ENCODE measurements at regions not wholly inside any gene's neighbourhood (a gene's known extent, or its start where the extent isn't known, plus 50 kb on each side); places are given as distances from the start of the nearest gene placed in this dataset.
A peak's percentile ranks its signal among the peaks of the same experiment; 100 is the strongest.

GRCh38 chr15:55044162-55044561, 152.6 kb downstream of the RSL24D1 start:
- peaks cover 5% of the 10 kb centered on the region for H3K27me3 ChIP-seq (ENCODE audit: insufficient read depth, low read depth, severe bottlenecking)
- no peaks in the 10 kb centered on the region for H3K36me3 ChIP-seq
- no peak for DNase-seq
- no peak overlapping the region for H3K27ac ChIP-seq
- no peaks in the 10 kb centered on the region for H3K9me3 ChIP-seq (ENCODE audit: severe bottlenecking)
- TF ChIP-seq, protein P1, sequence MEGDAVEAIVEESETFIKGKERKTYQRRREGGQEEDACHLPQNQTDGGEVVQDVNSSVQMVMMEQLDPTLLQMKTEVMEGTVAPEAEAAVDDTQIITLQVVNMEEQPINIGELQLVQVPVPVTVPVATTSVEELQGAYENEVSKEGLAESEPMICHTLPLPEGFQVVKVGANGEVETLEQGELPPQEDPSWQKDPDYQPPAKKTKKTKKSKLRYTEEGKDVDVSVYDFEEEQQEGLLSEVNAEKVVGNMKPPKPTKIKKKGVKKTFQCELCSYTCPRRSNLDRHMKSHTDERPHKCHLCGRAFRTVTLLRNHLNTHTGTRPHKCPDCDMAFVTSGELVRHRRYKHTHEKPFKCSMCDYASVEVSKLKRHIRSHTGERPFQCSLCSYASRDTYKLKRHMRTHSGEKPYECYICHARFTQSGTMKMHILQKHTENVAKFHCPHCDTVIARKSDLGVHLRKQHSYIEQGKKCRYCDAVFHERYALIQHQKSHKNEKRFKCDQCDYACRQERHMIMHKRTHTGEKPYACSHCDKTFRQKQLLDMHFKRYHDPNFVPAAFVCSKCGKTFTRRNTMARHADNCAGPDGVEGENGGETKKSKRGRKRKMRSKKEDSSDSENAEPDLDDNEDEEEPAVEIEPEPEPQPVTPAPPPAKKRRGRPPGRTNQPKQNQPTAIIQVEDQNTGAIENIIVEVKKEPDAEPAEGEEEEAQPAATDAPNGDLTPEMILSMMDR (IDR thresholded peaks at IDR 0.05; ENCODE audit: low read depth, low read length), result no peak
- H3K4me3 ChIP-seq (ENCODE audit: low read depth, low read length), result no peak overlapping the region

- DNase-seq, result no peak
- Histone ChIP-seq H3K9me3 (ENCODE audit: severe bottlenecking) (no peaks in the 10 kb centered on the region), H3K27ac (no peak overlapping the region), H3K4me3 (ENCODE audit: low read depth, low read length) (no peak overlapping the region), H3K36me3 (no peaks in the 10 kb centered on the region), H3K27me3 (ENCODE audit: insufficient read depth, low read depth, severe bottlenecking) (peaks cover 6% of the 10 kb centered on the region)
- TF ChIP-seq, protein P1 (IDR thresholded peaks at IDR 0.05; ENCODE audit: low read depth, low read length), result no peak
Observed at GRCh38 chr15:55037071-55037470, 159.7 kb downstream of the RSL24D1 start.

- Histone ChIP-seq H3K4me3 (ENCODE audit: low read depth, low read length) (no peak overlapping the region), H3K27ac (no peak overlapping the region), H3K27me3 (ENCODE audit: insufficient read depth, low read depth, severe bottlenecking) (peaks cover 6% of the 10 kb centered on the region), H3K36me3 (no peaks in the 10 kb centered on the region), H3K9me3 (ENCODE audit: severe bottlenecking) (no peaks in the 10 kb centered on the region)
- TF ChIP-seq, protein P1 (IDR thresholded peaks at IDR 0.05; ENCODE audit: low read depth, low read length), result peak; percentile 25; the same call in 1 of the 2 replicates
- no peak for DNase-seq
Observed at GRCh38 chr15:55035749-55036148, 161.0 kb downstream of the RSL24D1 start.

GRCh38 chr15:55033574-55033973, 163.2 kb downstream of the RSL24D1 start:
- H3K36me3 ChIP-seq, result no peaks in the 10 kb centered on the region
- TF ChIP-seq, protein P1 (IDR thresholded peaks at IDR 0.05; ENCODE audit: low read depth, low read length), result no peak
- no peak overlapping the region for H3K27ac ChIP-seq
- no peak overlapping the region for H3K4me3 ChIP-seq (ENCODE audit: low read depth, low read length)
- peaks cover 6% of the 10 kb centered on the region for H3K27me3 ChIP-seq (ENCODE audit: insufficient read depth, low read depth, severe bottlenecking)
- DNase-seq, result no peak
- H3K9me3 ChIP-seq (ENCODE audit: severe bottlenecking), result no peaks in the 10 kb centered on the region

- no peaks in the 10 kb centered on the region for H3K9me3 ChIP-seq (ENCODE audit: severe bottlenecking)
- no peak overlapping the region for H3K4me3 ChIP-seq (ENCODE audit: low read depth, low read length)
- no peak for DNase-seq
- H3K27me3 ChIP-seq (ENCODE audit: insufficient read depth, low read depth, severe bottlenecking), result peaks cover 6% of the 10 kb centered on the region
- TF ChIP-seq, protein P1 (IDR thresholded peaks at IDR 0.05; ENCODE audit: low read depth, low read length), result no peak
- H3K27ac ChIP-seq, result no peak overlapping the region
- no peaks in the 10 kb centered on the region for H3K36me3 ChIP-seq
Observed at GRCh38 chr15:55031727-55032126, 165.0 kb downstream of the RSL24D1 start.

DNA sequence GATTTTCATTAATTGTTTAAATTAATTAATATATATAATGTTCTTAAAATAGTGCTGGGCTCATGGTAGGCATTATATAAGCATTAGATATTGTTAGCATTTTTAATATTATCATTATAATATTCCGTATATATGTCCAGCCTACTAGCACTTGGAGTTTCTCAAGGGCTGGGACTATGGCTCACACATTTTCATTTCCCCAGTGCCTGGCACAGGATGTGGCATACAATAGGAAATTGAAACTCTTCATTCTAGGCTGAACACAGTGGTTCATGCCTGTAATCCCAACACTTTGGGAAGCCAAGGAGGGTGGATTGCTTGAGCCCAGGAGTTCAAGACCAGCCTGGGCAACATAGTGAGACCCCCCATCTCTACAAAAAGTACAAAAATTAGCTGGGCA, 170.4 kb downstream of the RSL24D1 start:
- TF ChIP-seq, protein P1 (IDR thresholded peaks at IDR 0.05; ENCODE audit: low read depth, low read length), result no peak
- no peak overlapping the region for H3K27ac ChIP-seq
- H3K4me3 ChIP-seq (ENCODE audit: low read depth, low read length), result no peak overlapping the region
- H3K27me3 ChIP-seq (ENCODE audit: insufficient read depth, low read depth, severe bottlenecking), result no peaks in the 10 kb centered on the region
- no peaks in the 10 kb centered on the region for H3K36me3 ChIP-seq
- DNase-seq, result no peak
- no peaks in the 10 kb centered on the region for H3K9me3 ChIP-seq (ENCODE audit: severe bottlenecking)

Data from WERI-Rb-1 (cell line).